Motor neuron (in vitro differentiated cells): ENCODE measurements at regions not wholly inside any gene's neighbourhood (a gene's known extent, or its start where the extent isn't known, plus 50 kb on each side); places are given as distances from the start of the nearest gene placed in this dataset.
A peak's percentile ranks its signal among the peaks of the same experiment; 100 is the strongest.

ENCODE experiments used
- ATAC-seq, 8 experiments: fragments of 200-7000 bp; cut with Tn5 transposase; replicated peaks in 6 of 8; 2 replicates each; pipeline ENCODE4 v1.8.0; 2021; ENCODE audit warnings: mild to moderate bottlenecking in 8 of 8, moderate library complexity in 8 of 8
- H3K27ac ChIP-seq, 2 donors: fragments of 250-450 bp; sonication (Bioruptor Pico); 2 replicates each; pipeline ENCODE4 v1.9.0; 2021; ENCODE audit warnings: antibody characterized with exemption in 2 of 2, mild to moderate bottlenecking in 2 of 2, moderate library complexity in 1 of 2
- H3K4me1 ChIP-seq, 2 donors: fragments of 250-450 bp; sonication (Bioruptor Pico); replicated peaks in 1 of 2; 2 replicates each; pipeline ENCODE4 v1.6.1; 2021; ENCODE audit warnings: antibody characterized with exemption in 2 of 2, mild to moderate bottlenecking in 2 of 2, moderate library complexity in 1 of 2
- H3K4me3 ChIP-seq, 5 donors: fragments of 250-450 bp; sonication (Bioruptor Pico); 2 replicates each; pipeline ENCODE4 v1.9.0; 2021; ENCODE audit warnings: antibody characterized with exemption in 5 of 5, mild to moderate bottlenecking in 5 of 5, moderate library complexity in 4 of 5
- WGBS, 10 experiments: fragments of 450-650 bp; shearing (Covaris generic); methylation state at CpG; one replicate each; pipeline ENCODE4 v1.0.0; 2022; 5-methylcytosine and 5-hydroxymethylcytosine counted together
- in situ Hi-C, 9 experiments: fragments of 400-800 bp; cut with MboI; loops; one replicate each; pipeline ENCODE4 v1.15.0; 2021; ENCODE audit warnings: low sequenced_read_pairs in 9 of 9, low pct_unique_long_range_greater_than_20kb in 2 of 9; ENCODE audit not compliant: unreplicated experiment in 9 of 9

DNA sequence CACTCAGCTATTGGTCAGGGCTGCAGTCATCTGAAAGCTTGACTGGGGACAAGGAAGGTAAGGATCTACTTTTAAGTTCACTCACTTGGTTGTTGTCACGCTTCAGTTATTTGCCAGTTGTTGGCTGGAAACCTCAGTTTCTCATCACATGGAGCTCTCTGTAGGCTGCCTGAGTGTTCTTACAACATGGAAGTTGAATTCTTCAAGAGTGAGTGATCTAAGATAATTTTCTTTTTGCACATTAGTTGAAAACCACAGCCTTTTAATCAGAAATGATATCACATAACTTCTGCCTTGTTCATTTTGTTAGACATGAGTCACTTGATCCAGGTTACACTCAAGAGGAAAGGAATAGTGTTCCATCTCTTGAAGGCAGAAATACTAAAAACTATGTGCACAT is 552.7 kb downstream of the RAPGEF2 start:
- no peak for ATAC-seq
- H3K4me3 ChIP-seq = no peak overlapping the region
- no peaks in the 10 kb centered on the region for H3K4me1 ChIP-seq
- H3K27ac ChIP-seq = no peak overlapping the region
- WGBS, 10 experiments = 0 to 100% (median 30%) methylated on average over 1 of the region's 1 CpG; no CpG with 5 or more reads in 4 of the 10 experiments
- in situ Hi-C loops = no loop called here

DNA sequence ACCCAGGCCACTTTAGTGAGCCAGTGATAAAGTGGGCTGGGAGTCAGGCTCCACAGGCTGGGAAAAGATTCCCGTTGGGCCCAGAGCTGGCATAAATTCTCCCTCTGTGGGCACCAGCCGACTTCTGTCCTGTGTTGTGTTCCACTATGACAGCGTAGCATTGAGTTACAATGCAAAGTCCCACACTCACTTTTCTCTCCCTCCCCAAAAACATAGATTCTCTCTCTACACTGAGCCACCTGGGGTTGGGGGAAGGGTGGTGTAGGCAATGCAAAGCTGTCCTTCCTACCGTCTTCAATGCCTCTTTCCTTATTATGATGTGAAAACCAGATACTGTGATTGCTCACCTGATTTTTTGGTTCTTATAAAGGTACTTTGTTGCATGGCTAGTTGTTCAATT is 566.2 kb downstream of the RAPGEF2 start:
- in situ Hi-C loops = no loop called here
- no peak for ATAC-seq
- no peak overlapping the region for H3K27ac ChIP-seq
- H3K4me3 ChIP-seq = no peak overlapping the region
- no peaks in the 10 kb centered on the region for H3K4me1 ChIP-seq
- 0 to 82% (median 60%) methylated on average over 1 to 2 of the region's 4 CpGs; no CpG with 5 or more reads in 3 of the 10 experiments for WGBS, 10 experiments

DNA sequence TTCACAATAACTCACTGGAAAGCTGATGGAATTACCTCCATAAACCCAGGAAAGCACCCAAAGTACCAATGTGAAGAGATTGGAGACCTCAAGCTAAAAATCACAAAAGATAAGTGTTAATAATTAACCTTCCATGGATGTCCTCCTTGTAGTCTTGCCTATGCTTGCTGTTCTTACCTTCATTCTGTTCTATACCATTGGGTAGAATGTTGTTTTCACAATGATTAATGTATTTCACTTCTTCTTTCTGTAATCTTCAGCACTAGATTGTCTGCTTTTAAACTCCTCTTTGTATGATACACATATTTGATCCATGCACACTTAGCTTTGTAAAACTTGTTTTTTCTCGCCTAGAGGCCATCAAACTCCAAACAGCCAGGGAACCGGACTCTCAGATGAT is 570.3 kb downstream of the RAPGEF2 start:
- no peak for ATAC-seq
- Histone ChIP-seq H3K4me1 (no peaks in the 10 kb centered on the region), H3K27ac (no peak overlapping the region), H3K4me3 (no peak overlapping the region)
- in situ Hi-C loops = no loop called here
- WGBS, 10 experiments = 0 to 100% (median 51%) methylated on average over 1 to 2 of the region's 2 CpGs; no CpG with 5 or more reads in 4 of the 10 experiments

DNA sequence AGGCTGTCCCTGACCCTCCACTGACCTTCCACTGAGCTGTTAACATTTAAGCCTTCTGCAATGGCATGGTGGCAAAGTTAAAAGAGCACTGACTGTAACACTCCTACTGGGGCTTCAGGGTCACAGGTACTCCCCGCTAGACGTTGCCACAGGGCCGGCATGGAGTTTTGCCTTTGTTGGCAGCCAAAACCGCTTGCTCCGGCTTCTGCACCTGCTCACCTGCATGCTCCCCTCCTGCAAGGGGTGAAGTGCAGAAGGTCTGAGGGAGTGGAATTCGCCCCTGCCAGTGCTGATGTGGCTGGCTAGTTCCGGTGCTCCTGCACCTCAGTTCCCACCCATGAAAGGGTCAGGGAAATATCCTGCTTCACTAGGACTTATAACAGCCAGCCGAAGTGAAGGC is 571.4 kb downstream of the RAPGEF2 start:
- Histone ChIP-seq H3K4me3 (no peak overlapping the region), H3K27ac (no peak overlapping the region), H3K4me1 (no peaks in the 10 kb centered on the region)
- in situ Hi-C loops = no loop called here
- no peak for ATAC-seq
- WGBS, 10 experiments = 40 to 100% (median 91%) methylated on average over 1 to 8 of the region's 8 CpGs; no CpG with 5 or more reads in 3 of the 10 experiments

DNA sequence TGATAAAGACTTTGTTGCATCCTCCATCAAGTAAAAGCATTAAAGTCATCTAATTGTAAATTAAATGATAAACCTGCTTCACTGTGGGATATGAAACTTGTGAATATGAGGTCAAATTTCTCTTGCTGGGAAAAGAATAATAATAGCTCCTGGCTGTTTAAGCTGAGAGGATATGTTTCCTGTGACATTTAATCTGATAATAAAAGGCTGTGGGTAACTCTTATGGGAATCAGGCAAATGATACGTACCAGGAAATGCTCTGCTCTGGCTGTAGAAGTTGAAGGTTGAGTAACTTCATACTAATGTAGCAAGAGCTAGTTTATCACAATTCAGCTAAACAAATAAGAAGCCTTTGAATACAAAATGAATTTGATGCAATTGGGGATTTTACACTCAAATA is 574.6 kb downstream of the RAPGEF2 start:
- H3K4me3 ChIP-seq = no peak overlapping the region
- WGBS, 10 experiments = 0 to 100% (median 69%) methylated on average over 1 of the region's 1 CpG; no CpG with 5 or more reads in 2 of the 10 experiments
- in situ Hi-C loops = no loop called here
- ATAC-seq = no peak
- H3K27ac ChIP-seq = no peak overlapping the region
- no peaks in the 10 kb centered on the region for H3K4me1 ChIP-seq

DNA sequence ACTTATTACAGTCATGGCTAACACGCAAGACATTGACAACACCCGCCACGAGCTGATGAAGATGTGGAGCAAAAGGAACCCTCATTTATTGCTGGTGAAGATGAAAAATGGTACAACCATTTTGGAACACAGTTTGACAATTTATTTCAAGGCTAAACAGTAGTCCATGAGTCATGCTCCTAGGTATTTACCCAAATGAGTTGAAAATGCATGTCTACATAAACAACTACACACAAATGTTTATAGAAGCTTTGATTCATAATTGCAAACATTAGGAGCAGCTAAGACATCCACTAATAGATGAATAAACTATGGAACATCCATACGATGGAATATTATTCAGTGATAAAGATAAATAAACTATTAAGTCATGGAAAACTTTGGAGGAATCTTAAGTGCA is 580.1 kb downstream of the RAPGEF2 start:
- in situ Hi-C loops = no loop called here
- ATAC-seq = no peak
- no peak overlapping the region for H3K4me3 ChIP-seq
- peaks cover 13 to 16% of the 10 kb centered on the region in 2 donors for H3K4me1 ChIP-seq
- WGBS, 10 experiments = 0 to 100% (median 80%) methylated on average over 1 to 4 of the region's 4 CpGs; no CpG with 5 or more reads in 1 of the 10 experiments
- H3K27ac ChIP-seq = no peak overlapping the region

DNA sequence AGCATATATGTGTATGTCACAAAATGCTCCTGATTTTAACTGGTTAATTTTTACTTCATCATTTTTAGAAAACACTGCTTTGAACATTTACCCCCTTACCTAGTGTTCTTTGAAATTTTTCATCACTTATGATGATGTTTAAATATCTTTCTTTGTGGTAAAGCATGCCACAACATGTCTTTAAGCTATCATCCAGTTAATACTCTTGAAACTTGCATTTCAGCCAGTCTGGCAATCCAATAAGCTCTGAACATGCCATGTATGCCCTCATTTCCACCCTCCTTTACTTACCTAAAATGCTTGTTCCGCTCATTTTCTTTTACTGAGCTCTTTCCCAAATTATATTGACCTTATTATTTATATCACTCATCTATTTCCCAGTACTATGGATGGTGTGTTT is 581.2 kb downstream of the RAPGEF2 start:
- no peak for ATAC-seq
- WGBS, 10 experiments = 0 to 100% (median 86%) methylated on average over 1 of the region's 1 CpG; no CpG with 5 or more reads in 1 of the 10 experiments
- Histone ChIP-seq H3K27ac (no peak overlapping the region), H3K4me1 (peaks cover 13 to 16% of the 10 kb centered on the region in 2 donors), H3K4me3 (no peak overlapping the region)
- in situ Hi-C loops = no loop called here

DNA sequence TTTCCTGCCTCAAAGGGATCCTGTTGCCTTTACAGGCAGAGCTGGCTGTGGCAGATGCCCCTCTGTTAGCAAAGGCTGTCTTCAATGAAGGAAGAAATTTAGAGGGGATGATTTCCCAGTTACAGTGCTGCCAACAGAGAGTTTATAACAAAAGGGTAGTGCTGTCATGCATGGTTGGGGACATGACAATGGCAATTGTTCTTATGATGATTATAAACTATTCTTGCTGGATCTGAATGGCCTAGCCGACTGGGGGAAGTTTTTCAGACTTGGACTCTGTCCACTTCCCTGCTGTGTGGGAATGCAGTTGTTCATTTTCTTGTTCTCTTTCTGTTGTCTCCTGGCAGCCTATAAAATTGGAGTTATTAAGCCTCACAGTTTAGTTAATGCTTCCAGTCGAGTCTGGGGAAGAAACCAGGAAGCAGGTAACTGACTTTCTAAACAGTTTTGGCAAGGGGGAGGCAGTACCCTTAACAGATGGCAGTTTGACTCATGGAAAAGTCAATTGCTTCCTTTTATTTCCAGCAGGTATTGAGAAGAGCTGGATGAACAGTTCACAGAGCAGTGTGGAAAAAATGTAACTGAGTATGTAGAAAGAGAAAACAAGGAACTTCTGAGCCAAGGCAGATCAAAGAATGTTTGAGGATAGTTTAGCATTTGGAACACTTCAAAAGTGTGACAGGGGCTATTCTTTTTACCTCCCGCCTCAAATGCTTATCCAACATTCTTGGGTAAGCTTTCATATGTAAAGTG is 582.6 kb downstream of the RAPGEF2 start:
- H3K4me1 ChIP-seq = peaks cover 13 to 16% of the 10 kb centered on the region in 2 donors
- peak in 5 of 8 experiments; percentile 51 to 81 (median 79) for ATAC-seq
- 7 to 33% (median 17%) methylated on average over 2 to 3 of the region's 3 CpGs; no CpG with 5 or more reads in 1 of the 10 experiments for WGBS, 10 experiments
- no peak overlapping the region for H3K27ac ChIP-seq
- no peak overlapping the region for H3K4me3 ChIP-seq
- in situ Hi-C loops = no loop called here

DNA sequence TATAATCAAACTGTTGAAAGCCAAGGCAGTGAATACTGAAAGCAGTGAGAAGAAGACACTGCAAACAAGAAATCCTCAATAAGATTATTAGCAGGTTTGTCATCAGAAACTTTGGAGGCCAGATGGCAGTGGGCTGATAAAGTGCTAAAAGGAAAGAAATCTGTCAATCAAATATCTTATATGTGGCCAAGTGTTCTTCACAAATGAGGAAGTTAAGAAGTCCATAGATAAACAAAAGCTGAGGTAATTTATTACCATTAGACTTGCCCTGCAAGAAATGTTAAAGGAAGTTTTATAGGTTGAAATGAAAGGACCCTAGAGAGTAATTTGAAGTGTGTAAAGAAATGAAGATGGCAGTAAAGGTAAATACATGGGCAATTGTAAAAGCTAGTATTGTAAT is 586.6 kb downstream of the RAPGEF2 start:
- no peak for ATAC-seq
- peaks cover 13 to 16% of the 10 kb centered on the region in 2 donors for H3K4me1 ChIP-seq
- no peak overlapping the region for H3K27ac ChIP-seq
- no peak overlapping the region for H3K4me3 ChIP-seq
- in situ Hi-C loops = no loop called here

DNA sequence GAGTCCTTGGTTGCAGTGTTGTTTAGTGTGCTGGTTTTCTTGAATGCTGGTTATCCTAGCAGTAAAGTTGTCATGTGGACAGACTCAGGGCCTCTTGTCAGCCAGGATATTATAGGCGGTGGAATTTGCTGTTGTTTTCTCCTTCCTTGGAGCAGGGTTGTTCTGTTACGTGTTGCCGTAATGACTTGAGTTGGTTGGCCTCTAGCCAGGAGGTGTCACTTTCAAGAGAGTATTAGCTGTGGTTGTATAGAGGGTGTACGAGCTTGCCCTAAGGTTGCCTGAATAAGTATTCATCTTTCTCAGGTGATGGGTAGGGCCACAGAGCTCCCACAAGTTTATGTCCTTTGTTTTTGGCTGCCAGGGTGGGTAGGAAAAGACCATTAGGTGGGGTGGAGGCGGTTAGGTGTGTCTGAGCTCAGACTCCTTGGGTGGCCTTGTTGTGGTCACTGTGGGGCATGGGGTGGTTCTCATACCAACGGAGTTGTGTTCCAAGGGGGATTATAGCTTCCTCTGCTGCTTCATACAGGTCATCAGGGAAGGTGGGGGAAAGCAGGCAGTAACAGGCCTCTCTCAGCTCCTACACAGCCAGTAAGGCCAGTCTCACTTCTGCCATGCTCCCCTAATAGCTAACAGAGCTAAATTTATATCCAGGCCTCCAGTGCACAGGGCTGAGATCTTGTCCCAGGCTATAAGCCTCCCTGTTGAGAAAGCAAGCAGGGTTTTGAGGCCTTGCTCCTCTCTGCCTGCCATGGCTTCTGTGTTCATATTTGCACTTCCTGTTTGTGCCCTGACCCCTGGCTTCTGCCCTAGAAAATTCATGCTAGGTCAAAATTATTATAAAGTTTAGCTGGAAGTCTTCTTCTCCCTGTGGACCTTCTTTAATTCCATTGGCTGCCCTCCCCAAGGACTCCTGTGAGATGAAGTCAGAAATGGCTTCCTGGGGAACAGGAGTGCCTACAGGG is 594.7 kb downstream of the RAPGEF2 start:
- Histone ChIP-seq H3K27ac (no peak overlapping the region), H3K4me3 (no peak overlapping the region), H3K4me1 (no peaks in the 10 kb centered on the region)
- 0 to 100% (median 76%) methylated on average over 1 to 4 of the region's 6 CpGs; no CpG with 5 or more reads in 2 of the 10 experiments for WGBS, 10 experiments
- ATAC-seq = no peak
- in situ Hi-C loops = no loop called here

DNA sequence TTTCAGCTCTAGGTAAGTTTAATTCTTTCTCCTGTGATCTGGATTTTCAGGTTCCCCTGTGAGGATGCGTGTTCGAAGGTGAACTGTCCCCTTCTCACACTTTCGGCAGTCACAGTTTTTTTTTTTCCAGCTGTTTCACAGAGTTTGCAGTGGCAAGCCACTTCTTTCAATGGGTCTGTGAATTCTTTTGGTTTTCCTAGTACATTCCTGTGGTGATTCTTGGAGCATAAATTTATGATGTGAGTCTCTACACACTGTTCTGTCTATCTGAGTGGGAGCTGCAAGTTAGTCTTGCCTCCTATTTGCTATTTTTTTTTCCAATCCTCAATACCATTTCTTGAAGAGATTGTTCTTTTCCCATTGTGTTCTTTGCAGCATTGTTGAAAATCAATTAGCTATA is 595.5 kb downstream of the RAPGEF2 start:
- Histone ChIP-seq H3K4me3 (no peak overlapping the region), H3K27ac (no peak overlapping the region), H3K4me1 (no peaks in the 10 kb centered on the region)
- WGBS, 10 experiments = 18 to 100% (median 98%) methylated on average over 2 to 3 of the region's 3 CpGs
- in situ Hi-C loops = no loop called here
- ATAC-seq = no peak

DNA sequence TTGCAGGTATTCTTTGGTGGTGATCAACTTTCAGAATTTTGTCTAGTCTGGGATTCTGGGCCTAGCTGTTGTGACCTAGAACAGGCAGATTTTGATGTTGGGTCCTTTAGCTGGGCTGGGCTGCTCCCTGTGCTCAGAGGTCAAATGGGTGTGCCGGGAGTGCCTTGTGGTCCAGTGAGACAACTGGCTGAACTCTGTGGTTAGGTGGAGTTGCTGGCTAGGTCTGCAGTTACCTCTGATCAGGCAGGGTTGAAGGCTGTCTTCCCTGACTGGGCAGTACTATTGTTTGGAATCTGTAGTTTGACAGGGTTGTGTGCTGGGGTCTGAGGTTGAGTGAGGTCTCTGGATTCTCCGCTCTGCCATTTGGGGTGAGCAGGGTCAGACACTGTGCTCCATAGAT is 599.3 kb downstream of the RAPGEF2 start:
- no peak overlapping the region for H3K27ac ChIP-seq
- WGBS, 10 experiments = 0 to 100% (median 50%) methylated on average over 1 of the region's 2 CpGs; no CpG with 5 or more reads in 4 of the 10 experiments
- in situ Hi-C loops = no loop called here
- peaks cover 0 to 8% of the 10 kb centered on the region in 2 donors for H3K4me1 ChIP-seq
- peak in 1 of 8 experiments; percentile 58 for ATAC-seq
- no peak overlapping the region for H3K4me3 ChIP-seq

DNA sequence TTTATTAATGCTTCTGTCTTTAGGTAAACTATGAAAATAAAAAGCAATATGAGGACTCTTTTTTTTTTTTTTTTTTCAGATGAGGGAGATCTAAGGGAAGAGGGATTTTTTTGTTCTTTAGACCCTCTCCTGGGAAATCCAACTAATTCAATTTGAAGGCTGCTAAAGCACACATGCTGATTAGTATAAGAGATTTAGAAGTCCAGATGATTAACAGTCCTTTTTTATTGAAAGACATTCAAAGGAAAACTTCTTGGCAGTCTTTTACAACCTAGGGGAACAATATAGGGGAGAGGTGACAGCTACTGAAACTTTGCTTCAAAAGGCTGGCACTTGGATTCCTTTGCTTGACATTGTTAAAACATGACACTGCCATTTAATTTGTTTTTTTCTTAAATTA is 602.5 kb downstream of the RAPGEF2 start:
- Histone ChIP-seq H3K27ac (no peak overlapping the region), H3K4me3 (no peak overlapping the region), H3K4me1 (peaks cover 0 to 8% of the 10 kb centered on the region in 2 donors)
- ATAC-seq = peak in 3 of 8 experiments; percentile 13 to 79 (median 41)
- in situ Hi-C loops = no loop called here
